HK-2 (cell line): ENCODE measurements at regions not wholly inside any gene's neighbourhood (a gene's known extent, or its start where the extent isn't known, plus 50 kb on each side); places are given as distances from the start of the nearest gene placed in this dataset.
A peak's percentile ranks its signal among the peaks of the same experiment; 100 is the strongest.
"Not testable (repeated sequence)": the region's sequence is repeated elsewhere in the genome, so short reads cannot be mapped to it uniquely, and the experiment has no call there.

Source experiments
- DNase-seq: peaks from one replicate; pipeline ENCODE4 v3.0.0-alpha.2; 2018; ENCODE audit not compliant: unreplicated experiment

- DNase-seq = no peak
These were observed 724.6 kb upstream of the NRP1 start for GRCh38 chr10:34058845-34059614.

DNA sequence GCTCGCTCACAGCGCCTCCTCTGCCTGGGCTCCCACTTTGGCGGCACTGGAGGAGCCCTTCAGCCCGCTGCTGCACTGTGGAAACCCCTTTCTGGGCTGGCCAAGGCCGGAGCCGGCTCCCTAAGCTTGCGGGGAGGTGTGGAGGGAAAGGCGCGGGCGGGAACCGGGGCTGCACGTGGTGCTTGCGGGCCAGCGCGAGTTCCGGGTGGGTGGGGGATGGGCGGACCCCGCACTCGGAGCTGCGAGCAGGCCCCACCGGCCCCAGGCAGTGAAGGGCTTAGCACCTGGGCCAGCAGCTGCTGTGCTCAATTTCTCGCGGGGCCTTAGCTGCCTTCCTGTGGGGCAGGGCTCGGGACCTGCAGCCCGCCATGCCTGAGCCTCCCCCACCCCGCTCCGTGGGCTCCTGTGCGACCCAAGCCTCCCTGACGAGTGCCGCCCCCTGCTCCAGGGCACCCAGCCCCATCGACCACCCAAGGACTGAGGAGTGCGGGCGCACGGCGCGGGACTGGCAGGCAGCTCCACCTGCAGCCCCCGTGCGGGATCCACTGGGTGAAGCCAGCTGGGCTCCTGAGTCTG, 721.0 kb upstream of the NRP1 start:
- not testable (repeated sequence) for DNase-seq

GRCh38 chr10:34049887-34050286, 715.4 kb upstream of the NRP1 start:
- no peak for DNase-seq

- DNase-seq = no peak
These were observed 715.0 kb upstream of the NRP1 start for GRCh38 chr10:34049469-34049868.

DNA sequence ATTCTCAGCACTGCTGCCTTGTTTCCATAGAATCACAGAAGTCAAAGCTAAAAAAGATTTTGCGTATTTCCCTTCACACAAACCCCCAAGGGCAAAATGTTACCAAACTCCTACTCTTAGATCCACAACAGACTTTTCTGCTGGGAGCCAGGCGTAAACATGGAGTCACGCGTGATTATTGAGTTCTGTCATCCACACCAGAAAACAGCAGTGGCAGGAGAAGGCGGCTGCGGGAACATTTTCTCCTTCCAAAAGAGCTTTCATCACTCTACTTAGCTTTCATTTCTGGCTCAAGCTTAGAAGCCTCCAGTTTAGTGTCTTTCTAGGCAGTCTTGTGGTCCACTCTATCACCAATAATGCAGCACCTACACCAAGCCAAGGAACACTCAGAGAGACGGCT, 712.9 kb upstream of the NRP1 start:
- DNase-seq = no peak

DNA sequence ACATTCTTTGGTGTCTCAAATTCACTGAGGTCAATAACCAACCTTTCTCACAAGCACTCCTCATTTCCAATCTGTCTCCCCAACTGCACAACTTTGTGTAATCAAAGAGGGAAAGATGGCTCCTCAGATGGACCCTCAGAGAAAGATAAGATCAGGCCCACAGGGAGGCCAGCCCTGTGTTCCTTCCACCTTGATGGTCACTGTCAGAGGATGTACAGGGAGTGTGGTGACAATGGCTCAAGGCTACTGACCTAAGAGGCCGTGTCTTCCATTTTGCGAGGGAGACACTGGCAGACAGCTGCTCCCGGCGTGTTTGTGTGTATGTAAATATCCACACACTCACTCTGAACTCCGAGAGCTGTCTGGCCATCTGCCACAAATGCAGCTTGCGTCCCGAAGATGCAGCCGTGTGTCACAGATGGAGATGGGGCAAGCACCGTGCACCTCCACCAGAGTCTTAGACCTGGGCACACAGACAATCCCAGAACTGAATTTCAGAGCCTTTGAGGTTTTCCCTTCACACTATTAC, 712.1 kb upstream of the NRP1 start:
- no peak for DNase-seq

- DNase-seq = no peak
These were observed 711.2 kb upstream of the NRP1 start for GRCh38 chr10:34045571-34046190.

- no peak for DNase-seq
These were observed 707.4 kb upstream of the NRP1 start for GRCh38 chr10:34041871-34042270.

DNA sequence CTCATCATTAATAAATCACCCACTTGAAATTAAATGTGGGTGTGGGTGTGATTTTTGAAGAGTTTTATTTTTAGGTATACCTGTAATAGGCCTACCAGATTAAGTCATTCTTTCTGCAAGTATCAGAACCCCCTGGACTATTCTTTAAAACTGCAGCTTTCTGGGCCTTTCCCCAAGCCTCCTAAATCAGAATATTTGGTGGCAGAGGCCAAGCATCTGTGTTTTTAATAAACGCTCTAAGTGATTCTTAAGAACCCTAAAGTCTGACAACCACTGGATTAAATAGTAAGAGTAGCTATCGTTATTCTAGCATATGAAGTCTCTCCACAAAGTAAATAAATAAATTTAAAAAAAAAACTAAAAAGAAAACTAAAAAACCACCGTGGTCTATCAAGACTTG, 703.0 kb upstream of the NRP1 start:
- DNase-seq = no peak

DNA sequence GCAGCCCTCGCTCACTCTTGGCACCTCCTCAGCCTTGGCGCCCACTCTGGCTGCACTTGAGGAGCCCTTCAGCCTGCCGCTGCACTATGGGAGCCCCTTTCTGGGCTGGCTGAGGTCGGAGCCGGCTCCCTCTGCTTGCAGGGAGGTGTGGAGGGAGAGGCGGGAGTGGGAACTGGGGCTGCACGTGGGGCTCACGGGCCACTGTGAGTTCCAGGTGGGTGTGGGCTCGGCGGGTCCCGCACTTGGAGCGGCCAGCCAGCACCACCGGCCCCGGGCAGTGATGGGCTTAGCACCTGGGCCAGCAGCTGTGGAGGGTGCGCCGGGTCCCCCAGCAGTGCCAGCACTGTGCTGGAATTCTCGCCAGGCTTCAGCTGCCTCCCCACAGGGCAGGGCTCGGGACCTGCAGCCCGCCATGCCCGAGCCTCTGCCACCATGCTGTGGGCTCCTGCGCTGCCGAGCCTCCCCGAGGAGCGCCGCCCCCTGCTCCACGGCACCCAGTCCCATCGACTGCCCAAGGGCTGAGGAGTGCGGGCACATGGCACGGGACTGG, 700.8 kb upstream of the NRP1 start:
- not testable (repeated sequence) for DNase-seq

GRCh38 chr10:34033078-34033477, 698.6 kb upstream of the NRP1 start:
- no peak for DNase-seq

GRCh38 chr10:34032564-34032963, 698.1 kb upstream of the NRP1 start:
- DNase-seq = no peak

GRCh38 chr10:34031400-34031799, 696.9 kb upstream of the NRP1 start:
- DNase-seq = no peak

DNA sequence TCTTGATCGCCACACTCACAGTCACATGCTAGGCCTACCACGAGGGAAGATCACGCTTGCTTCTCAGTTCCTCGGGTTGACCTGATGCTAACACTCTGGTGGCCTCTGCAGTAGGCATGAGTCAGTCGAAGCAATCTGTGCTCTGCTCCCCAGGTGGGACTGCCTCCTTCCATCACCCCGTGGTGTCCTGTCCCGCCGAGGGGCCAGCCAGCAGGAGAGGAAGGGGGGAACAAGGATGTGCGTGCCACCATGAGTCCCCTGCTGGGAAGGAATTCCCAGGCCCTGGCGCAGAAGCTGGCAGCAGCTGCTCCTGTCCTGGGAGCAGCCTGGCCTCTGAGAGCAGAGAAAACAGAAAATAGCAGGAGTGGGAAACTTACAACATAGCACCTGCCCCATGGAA, 695.0 kb upstream of the NRP1 start:
- DNase-seq = no peak

- DNase-seq = no peak
These were observed 694.5 kb upstream of the NRP1 start for GRCh38 chr10:34028936-34029335.

DNA sequence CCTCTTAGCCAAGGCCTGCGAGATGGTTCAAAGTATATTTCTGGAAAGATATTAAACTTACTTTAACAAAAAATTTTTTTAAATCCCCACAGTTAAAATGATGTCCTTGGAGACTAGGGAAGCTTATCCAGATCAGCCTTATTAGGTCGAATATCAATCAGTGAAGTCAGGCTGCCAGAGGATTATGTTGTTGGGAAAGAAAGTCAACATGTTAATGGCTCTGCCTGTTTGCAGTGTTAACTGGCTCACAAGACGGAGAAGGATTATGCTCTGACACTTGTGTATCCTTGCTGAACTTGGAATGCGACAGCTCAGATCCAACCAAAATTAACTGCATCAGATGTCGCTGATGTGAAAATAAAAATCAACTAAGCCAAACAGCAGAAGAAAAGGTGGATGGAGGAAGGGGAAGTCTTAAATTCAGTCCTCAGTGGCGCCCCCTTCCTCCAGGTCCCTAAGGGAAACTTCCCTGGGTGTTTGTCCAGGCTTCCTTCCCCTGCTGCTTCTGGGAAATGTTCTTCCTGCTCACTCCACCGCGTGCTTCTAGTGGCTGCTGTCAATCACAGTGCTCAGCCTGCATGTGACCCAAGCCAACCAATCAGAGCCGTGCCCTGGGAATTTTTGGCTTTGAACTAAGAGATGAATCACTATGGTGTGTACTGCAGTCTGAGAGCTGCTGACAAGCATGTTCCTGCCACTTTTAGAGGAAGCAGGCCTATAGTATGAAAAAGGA, 690.4 kb upstream of the NRP1 start:
- peak; percentile 14 for DNase-seq

GRCh38 chr10:34024282-34024681, 689.8 kb upstream of the NRP1 start:
- no peak for DNase-seq

DNA sequence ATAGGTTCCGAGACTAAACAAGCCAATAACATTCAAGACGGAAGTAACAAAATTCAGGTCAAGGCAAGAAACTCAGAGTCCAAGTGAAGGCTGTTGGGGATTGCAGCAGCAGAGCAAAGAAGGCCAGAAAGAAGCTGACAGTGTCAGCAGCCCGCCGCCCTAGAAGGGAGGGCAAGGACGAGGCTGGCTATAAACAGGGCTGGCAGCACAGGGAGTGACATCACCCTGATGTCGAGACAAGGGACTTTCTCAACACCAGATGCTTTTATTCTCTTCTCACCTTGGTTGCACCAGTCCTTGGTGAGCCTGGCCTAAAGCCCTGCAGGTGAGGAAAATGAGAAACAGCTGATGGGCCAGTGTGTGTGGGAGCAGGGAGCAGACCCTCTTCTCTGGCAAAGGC, 687.7 kb upstream of the NRP1 start:
- no peak for DNase-seq

- no peak for DNase-seq
These were observed 684.3 kb upstream of the NRP1 start for GRCh38 chr10:34018784-34019183.

- DNase-seq = peak; percentile 4
These were observed 683.7 kb upstream of the NRP1 start for GRCh38 chr10:34018129-34018528.

DNA sequence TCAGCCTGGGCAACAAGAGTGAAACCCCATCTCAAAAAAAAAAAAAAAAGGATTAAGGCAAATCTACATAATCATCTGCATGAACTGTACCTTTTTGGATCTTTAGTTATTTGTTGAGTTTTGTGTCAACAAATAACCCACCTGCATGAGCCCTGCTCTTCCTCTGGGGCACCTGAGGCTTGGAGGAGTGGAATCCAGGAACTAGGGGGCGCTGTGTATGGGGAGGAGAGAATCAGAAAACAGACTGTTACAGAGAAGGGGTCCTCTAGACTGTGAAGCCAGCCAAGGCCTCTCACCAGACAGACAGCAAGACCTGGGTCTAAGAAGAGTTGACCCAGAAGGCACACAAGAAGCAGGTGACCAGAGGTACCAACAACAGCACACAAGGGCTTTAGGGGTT, 682.8 kb upstream of the NRP1 start:
- no peak for DNase-seq

- no peak for DNase-seq
These were observed 682.1 kb upstream of the NRP1 start for GRCh38 chr10:34016576-34016975.
